DOHH2 (cell line): ENCODE measurements at regions not wholly inside any gene's neighbourhood (a gene's known extent, or its start where the extent isn't known, plus 50 kb on each side); places are given as distances from the start of the nearest gene placed in this dataset.

Experiments
- CTCF ChIP-seq: fragments of 200-600 bp; sonication (generic); IDR thresholded peaks from one replicate; pipeline ENCODE4 v1.5.1; 2014; ENCODE audit warnings: antibody characterized with exemption, mild to moderate bottlenecking, low read depth, low read length; ENCODE audit not compliant: poor library complexity, severe bottlenecking
- EZH2phosphoT487 ChIP-seq: fragments of 200-600 bp; sonication (generic); IDR thresholded peaks from 2 replicates; pipeline ENCODE4 v1.6.1; 2017; ENCODE audit warnings: borderline replicate concordance, mild to moderate bottlenecking, antibody characterized with exemption, low read length, moderate library complexity, mixed read lengths

- TF ChIP-seq EZH2phosphoT487 = no peak
- no peak for TF ChIP-seq CTCF
Measured at GRCh38 chr12:131507094-131507493, 203.8 kb upstream of the SFSWAP start.
